ENCODE measurements at regions not wholly inside any gene's neighbourhood (a gene's known extent, or its start where the extent isn't known, plus 50 kb on each side); places are given as distances from the start of the nearest gene placed in this dataset.

DNA sequence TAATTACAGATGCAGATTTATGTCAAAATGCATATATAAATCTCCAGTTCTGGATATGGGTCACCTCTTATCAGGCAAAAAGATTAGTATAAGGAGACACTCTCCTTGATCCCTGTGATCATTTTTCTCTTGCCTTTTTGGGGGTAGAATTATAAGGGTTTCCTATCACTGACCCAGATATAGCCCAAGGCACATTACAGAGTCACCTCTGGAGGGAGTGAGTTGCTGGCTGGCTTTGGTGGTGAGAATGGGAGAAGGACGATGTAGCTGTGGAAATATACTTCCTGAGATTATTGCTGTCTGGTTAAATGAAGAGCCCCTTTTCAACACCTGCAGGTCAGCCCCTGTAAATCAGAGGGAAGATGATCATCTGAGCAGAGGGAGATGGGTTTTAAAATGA, 418.7 kb downstream of the MTX2 start:
- TF ChIP-seq, protein P1, sequence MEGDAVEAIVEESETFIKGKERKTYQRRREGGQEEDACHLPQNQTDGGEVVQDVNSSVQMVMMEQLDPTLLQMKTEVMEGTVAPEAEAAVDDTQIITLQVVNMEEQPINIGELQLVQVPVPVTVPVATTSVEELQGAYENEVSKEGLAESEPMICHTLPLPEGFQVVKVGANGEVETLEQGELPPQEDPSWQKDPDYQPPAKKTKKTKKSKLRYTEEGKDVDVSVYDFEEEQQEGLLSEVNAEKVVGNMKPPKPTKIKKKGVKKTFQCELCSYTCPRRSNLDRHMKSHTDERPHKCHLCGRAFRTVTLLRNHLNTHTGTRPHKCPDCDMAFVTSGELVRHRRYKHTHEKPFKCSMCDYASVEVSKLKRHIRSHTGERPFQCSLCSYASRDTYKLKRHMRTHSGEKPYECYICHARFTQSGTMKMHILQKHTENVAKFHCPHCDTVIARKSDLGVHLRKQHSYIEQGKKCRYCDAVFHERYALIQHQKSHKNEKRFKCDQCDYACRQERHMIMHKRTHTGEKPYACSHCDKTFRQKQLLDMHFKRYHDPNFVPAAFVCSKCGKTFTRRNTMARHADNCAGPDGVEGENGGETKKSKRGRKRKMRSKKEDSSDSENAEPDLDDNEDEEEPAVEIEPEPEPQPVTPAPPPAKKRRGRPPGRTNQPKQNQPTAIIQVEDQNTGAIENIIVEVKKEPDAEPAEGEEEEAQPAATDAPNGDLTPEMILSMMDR (tag by site-specific recombination; IDR thresholded peaks at IDR 0.05): no peak
- TF ChIP-seq YY1 (tag by site-specific recombination; IDR thresholded peaks at IDR 0.05) (no peak), ZNF221 (tag by site-specific recombination; IDR thresholded peaks at IDR 0.05; ENCODE audit: borderline replicate concordance) (no peak), HOXD13 (CRISPR knock-in tag; IDR thresholded peaks at IDR 0.05; ENCODE audit: borderline replicate concordance) (no peak), ZNF664 (tag by site-specific recombination; IDR thresholded peaks at IDR 0.05) (no peak), ZNF121 (tag by site-specific recombination; IDR thresholded peaks at IDR 0.05) (no peak), ZNF335 (tag by site-specific recombination; conservative IDR thresholded peaks at IDR 0.05) (no peak), ZNF239 (tag by site-specific recombination; IDR thresholded peaks at IDR 0.05) (no peak), ZNF114 (tag by site-specific recombination; IDR thresholded peaks at IDR 0.05) (no peak), ZNF133 (tag by site-specific recombination; IDR thresholded peaks at IDR 0.05) (no peak)
- TF ChIP-seq, protein P2, sequence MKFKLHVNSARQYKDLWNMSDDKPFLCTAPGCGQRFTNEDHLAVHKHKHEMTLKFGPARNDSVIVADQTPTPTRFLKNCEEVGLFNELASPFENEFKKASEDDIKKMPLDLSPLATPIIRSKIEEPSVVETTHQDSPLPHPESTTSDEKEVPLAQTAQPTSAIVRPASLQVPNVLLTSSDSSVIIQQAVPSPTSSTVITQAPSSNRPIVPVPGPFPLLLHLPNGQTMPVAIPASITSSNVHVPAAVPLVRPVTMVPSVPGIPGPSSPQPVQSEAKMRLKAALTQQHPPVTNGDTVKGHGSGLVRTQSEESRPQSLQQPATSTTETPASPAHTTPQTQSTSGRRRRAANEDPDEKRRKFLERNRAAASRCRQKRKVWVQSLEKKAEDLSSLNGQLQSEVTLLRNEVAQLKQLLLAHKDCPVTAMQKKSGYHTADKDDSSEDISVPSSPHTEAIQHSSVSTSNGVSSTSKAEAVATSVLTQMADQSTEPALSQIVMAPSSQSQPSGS (tag by site-specific recombination; IDR thresholded peaks at IDR 0.05; ENCODE audit: low read depth): no peak
- TF ChIP-seq, protein P3, sequence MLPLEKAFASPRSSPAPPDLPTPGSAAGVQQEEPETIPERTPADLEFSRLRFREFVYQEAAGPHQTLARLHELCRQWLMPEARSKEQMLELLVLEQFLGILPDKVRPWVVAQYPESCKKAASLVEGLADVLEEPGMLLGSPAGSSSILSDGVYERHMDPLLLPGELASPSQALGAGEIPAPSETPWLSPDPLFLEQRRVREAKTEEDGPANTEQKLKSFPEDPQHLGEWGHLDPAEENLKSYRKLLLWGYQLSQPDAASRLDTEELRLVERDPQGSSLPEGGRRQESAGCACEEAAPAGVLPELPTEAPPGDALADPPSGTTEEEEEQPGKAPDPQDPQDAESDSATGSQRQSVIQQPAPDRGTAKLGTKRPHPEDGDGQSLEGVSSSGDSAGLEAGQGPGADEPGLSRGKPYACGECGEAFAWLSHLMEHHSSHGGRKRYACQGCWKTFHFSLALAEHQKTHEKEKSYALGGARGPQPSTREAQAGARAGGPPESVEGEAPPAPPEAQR (tag by site-specific recombination; IDR thresholded peaks at IDR 0.05): no peak
- TF ChIP-seq, protein P4, sequence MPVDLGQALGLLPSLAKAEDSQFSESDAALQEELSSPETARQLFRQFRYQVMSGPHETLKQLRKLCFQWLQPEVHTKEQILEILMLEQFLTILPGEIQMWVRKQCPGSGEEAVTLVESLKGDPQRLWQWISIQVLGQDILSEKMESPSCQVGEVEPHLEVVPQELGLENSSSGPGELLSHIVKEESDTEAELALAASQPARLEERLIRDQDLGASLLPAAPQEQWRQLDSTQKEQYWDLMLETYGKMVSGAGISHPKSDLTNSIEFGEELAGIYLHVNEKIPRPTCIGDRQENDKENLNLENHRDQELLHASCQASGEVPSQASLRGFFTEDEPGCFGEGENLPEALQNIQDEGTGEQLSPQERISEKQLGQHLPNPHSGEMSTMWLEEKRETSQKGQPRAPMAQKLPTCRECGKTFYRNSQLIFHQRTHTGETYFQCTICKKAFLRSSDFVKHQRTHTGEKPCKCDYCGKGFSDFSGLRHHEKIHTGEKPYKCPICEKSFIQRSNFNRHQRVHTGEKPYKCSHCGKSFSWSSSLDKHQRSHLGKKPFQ (tag by site-specific recombination; IDR thresholded peaks at IDR 0.05): no peak
